ENCODE measurements at regions not wholly inside any gene's neighbourhood (a gene's known extent, or its start where the extent isn't known, plus 50 kb on each side); places are given as distances from the start of the nearest gene placed in this dataset.

DNA sequence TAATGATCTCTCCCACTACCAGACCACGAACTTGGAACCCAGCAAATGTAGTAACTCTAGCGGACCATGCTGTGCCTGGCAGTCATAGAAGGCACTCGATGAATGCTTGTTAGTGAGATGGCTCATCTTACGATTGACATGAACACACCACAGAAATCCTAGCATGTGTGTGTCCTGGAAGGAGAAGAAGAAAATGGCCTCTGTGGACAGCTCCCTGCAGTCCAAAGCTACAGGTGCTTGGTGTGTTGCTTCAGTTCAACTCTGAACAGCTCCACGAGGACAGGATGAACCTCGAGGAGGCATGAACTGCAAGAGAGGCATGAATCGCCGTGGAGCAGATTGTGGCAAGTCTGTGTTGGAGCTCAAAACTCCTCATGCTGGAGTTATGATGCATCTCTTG lies 93.5 kb downstream of the KLF6 start:
- Histone ChIP-seq H3F3A (ENCODE audit: low read length, unreplicated experiment) (no peaks in the 10 kb centered on the region), H3K4me1 (ENCODE audit: insufficient read depth, low read length) (peaks cover 18% of the 10 kb centered on the region), H3K79me2 (ENCODE audit: low read length) (no peaks in the 10 kb centered on the region), H3K27me3 (ENCODE audit: low read length) (no peaks in the 10 kb centered on the region), H2AFZ (ENCODE audit: low read length) (no peak overlapping the region), H3K4me2 (ENCODE audit: low read length) (no peak overlapping the region), H3K27ac (ENCODE audit: low read length) (no peak overlapping the region), H3K9me3 (ENCODE audit: low read length) (no peaks in the 10 kb centered on the region), H3K9me2 (replicated peaks; ENCODE audit: low read length) (no peaks in the 10 kb centered on the region), H3K9ac (ENCODE audit: low read length) (no peak overlapping the region), H3K36me3 (ENCODE audit: low read depth, low read length) (no peaks in the 10 kb centered on the region), H4K20me1 (ENCODE audit: low read length) (no peaks in the 10 kb centered on the region), H3K4me3 (ENCODE audit: low read length) (no peak overlapping the region)
- no TSS peak for BruUV-seq (replicated peaks)
- no peak for DNase-seq
- no peak for ATAC-seq
- ChIA-PET CTCF (no interaction called here), POLR2A (ENCODE audit: unreplicated experiment) (no interaction called here)
- intact Hi-C loops (cut with micrococcal nuclease) = no loop called here
- TF ChIP-seq CTCF (conservative IDR thresholded peaks at IDR 0.05; ENCODE audit: low read depth, low read length) (no peak), EZH2 (IDR thresholded peaks at IDR 0.05; ENCODE audit: low read length, unreplicated experiment) (no peak), EZH2phosphoT487 (IDR thresholded peaks at IDR 0.05; ENCODE audit: borderline replicate concordance, low read length) (no peak)

- H3K4me1 ChIP-seq (ENCODE audit: insufficient read depth, low read length) = peaks cover 18% of the 10 kb centered on the region
- H3K79me2 ChIP-seq (ENCODE audit: low read length) = no peaks in the 10 kb centered on the region
- no peaks in the 10 kb centered on the region for H3F3A ChIP-seq (ENCODE audit: low read length, unreplicated experiment)
- peak overlapping the region; percentile 81 for H3K27ac ChIP-seq (ENCODE audit: low read length)
- H3K36me3 ChIP-seq (ENCODE audit: low read depth, low read length) = no peaks in the 10 kb centered on the region
- TF ChIP-seq CTCF (conservative IDR thresholded peaks at IDR 0.05; ENCODE audit: low read depth, low read length) = no peak
- no peak for TF ChIP-seq EZH2 (IDR thresholded peaks at IDR 0.05; ENCODE audit: low read length, unreplicated experiment)
- no peak for TF ChIP-seq EZH2phosphoT487 (IDR thresholded peaks at IDR 0.05; ENCODE audit: borderline replicate concordance, low read length)
- no peaks in the 10 kb centered on the region for H3K27me3 ChIP-seq (ENCODE audit: low read length)
- POLR2A ChIA-PET (ENCODE audit: unreplicated experiment) = interaction anchor here (0.6 kb wide), 1 partner anchor 72 kb away, joined by 3 read pairs; no protein-coding TSS in a partner anchor
- BruUV-seq (replicated peaks) = no TSS peak
- H3K4me3 ChIP-seq (ENCODE audit: low read length) = no peak overlapping the region
- peak; percentile 58 for DNase-seq
- intact Hi-C loops (cut with micrococcal nuclease) = no loop called here
- peak overlapping the region; percentile 41 for H3K4me2 ChIP-seq (ENCODE audit: low read length)
- H3K9ac ChIP-seq (ENCODE audit: low read length) = peak overlapping the region; percentile 17
- ATAC-seq = peak; percentile 82
- no peak overlapping the region for H2AFZ ChIP-seq (ENCODE audit: low read length)
- no peaks in the 10 kb centered on the region for H4K20me1 ChIP-seq (ENCODE audit: low read length)
- no peaks in the 10 kb centered on the region for H3K9me3 ChIP-seq (ENCODE audit: low read length)
- H3K9me2 ChIP-seq (replicated peaks; ENCODE audit: low read length) = no peaks in the 10 kb centered on the region
- CTCF ChIA-PET = no interaction called here
Measured at GRCh38 chr10:3689871-3690510, 95.0 kb downstream of the KLF6 start.

- intact Hi-C loops (cut with micrococcal nuclease) = no loop called here
- H3K79me2 ChIP-seq (ENCODE audit: low read length) = no peaks in the 10 kb centered on the region
- no peak for DNase-seq
- H3K9me2 ChIP-seq (replicated peaks; ENCODE audit: low read length) = no peaks in the 10 kb centered on the region
- H3K36me3 ChIP-seq (ENCODE audit: low read depth, low read length) = no peaks in the 10 kb centered on the region
- no peak overlapping the region for H3K9ac ChIP-seq (ENCODE audit: low read length)
- no peaks in the 10 kb centered on the region for H3K27me3 ChIP-seq (ENCODE audit: low read length)
- no peak for TF ChIP-seq CTCF (conservative IDR thresholded peaks at IDR 0.05; ENCODE audit: low read depth, low read length)
- TF ChIP-seq EZH2phosphoT487 (IDR thresholded peaks at IDR 0.05; ENCODE audit: borderline replicate concordance, low read length) = no peak
- TF ChIP-seq EZH2 (IDR thresholded peaks at IDR 0.05; ENCODE audit: low read length, unreplicated experiment) = no peak
- no peak overlapping the region for H3K4me3 ChIP-seq (ENCODE audit: low read length)
- no peak for ATAC-seq
- POLR2A ChIA-PET (ENCODE audit: unreplicated experiment) = no interaction called here
- no peak overlapping the region for H3K4me2 ChIP-seq (ENCODE audit: low read length)
- H3K9me3 ChIP-seq (ENCODE audit: low read length) = no peaks in the 10 kb centered on the region
- H3F3A ChIP-seq (ENCODE audit: low read length, unreplicated experiment) = no peaks in the 10 kb centered on the region
- H2AFZ ChIP-seq (ENCODE audit: low read length) = no peak overlapping the region
- BruUV-seq (replicated peaks) = no TSS peak
- H3K4me1 ChIP-seq (ENCODE audit: insufficient read depth, low read length) = peaks cover 18% of the 10 kb centered on the region
- CTCF ChIA-PET = no interaction called here
- H3K27ac ChIP-seq (ENCODE audit: low read length) = no peak overlapping the region
- no peaks in the 10 kb centered on the region for H4K20me1 ChIP-seq (ENCODE audit: low read length)
Measured at GRCh38 chr10:3687510-3688081, 97.4 kb downstream of the KLF6 start.

Measured in PC-3 (cell line).